HT1080 (cell line): ENCODE measurements at regions not wholly inside any gene's neighbourhood (a gene's known extent, or its start where the extent isn't known, plus 50 kb on each side); places are given as distances from the start of the nearest gene placed in this dataset.

Source experiments
- DNase-seq: peaks from one replicate; pipeline ENCODE4 v3.0.0-alpha.2; 2015; ENCODE audit warnings: low read depth

GRCh38 chr5:39986614-39987013, 561.8 kb upstream of the DAB2 start:
- DNase-seq = no peak

- peak; percentile 26 for DNase-seq
These were observed 555.3 kb upstream of the DAB2 start for GRCh38 chr5:39980056-39980455.

- DNase-seq = no peak
These were observed 552.4 kb upstream of the DAB2 start for GRCh38 chr5:39977066-39977655.

GRCh38 chr5:39970117-39970798, 545.5 kb upstream of the DAB2 start:
- no peak for DNase-seq

GRCh38 chr5:39968381-39968780, 543.6 kb upstream of the DAB2 start:
- DNase-seq = no peak

- DNase-seq = no peak
These were observed 530.4 kb upstream of the DAB2 start for GRCh38 chr5:39955156-39955555.

- DNase-seq = no peak
These were observed 526.3 kb upstream of the DAB2 start for GRCh38 chr5:39951070-39951469.

GRCh38 chr5:39948867-39949468, 524.2 kb upstream of the DAB2 start:
- DNase-seq = peak; percentile 53

- no peak for DNase-seq
These were observed 523.6 kb upstream of the DAB2 start for GRCh38 chr5:39948341-39948740.

- peak; percentile 3 for DNase-seq
These were observed 522.9 kb upstream of the DAB2 start for GRCh38 chr5:39947657-39948056.

- no peak for DNase-seq
These were observed 521.7 kb upstream of the DAB2 start for GRCh38 chr5:39946356-39947045.

GRCh38 chr5:39945870-39946269, 521.1 kb upstream of the DAB2 start:
- DNase-seq = no peak

- no peak for DNase-seq
These were observed 519.0 kb upstream of the DAB2 start for GRCh38 chr5:39943811-39944210.

- no peak for DNase-seq
These were observed 517.8 kb upstream of the DAB2 start for GRCh38 chr5:39942606-39943005.

GRCh38 chr5:39941416-39941815, 516.6 kb upstream of the DAB2 start:
- DNase-seq = no peak

- DNase-seq = no peak
These were observed 510.1 kb upstream of the DAB2 start for GRCh38 chr5:39934830-39935229.

- DNase-seq = no peak
These were observed 508.3 kb upstream of the DAB2 start for GRCh38 chr5:39933061-39933460.

GRCh38 chr5:39928709-39929108, 503.9 kb upstream of the DAB2 start:
- DNase-seq = no peak

- DNase-seq = no peak
These were observed 495.1 kb upstream of the DAB2 start for GRCh38 chr5:39919876-39920275.

GRCh38 chr5:39912906-39913305, 488.1 kb upstream of the DAB2 start:
- no peak for DNase-seq

- peak; percentile 42 for DNase-seq
These were observed 482.6 kb upstream of the DAB2 start for GRCh38 chr5:39907267-39907951.

- DNase-seq = peak; percentile 35
These were observed 481.4 kb upstream of the DAB2 start for GRCh38 chr5:39906146-39906545.
